H9 (cell line): ENCODE measurements at regions not wholly inside any gene's neighbourhood (a gene's known extent, or its start where the extent isn't known, plus 50 kb on each side); places are given as distances from the start of the nearest gene placed in this dataset.

ENCODE experiments used
- DNase-seq: peaks from one replicate; pipeline ENCODE4 v3.0.0-alpha.2; 2017
- H2AFZ ChIP-seq: one replicate; pipeline ENCODE4 v1.6.1; 2013; ENCODE audit warnings: mild to moderate bottlenecking, low read length, control low read depth, moderate library complexity
- H2AK5ac ChIP-seq: 2 replicates; pipeline ENCODE4 v1.6.1; 2013; ENCODE audit warnings: low read length, control low read depth, mixed read lengths; ENCODE audit not compliant: insufficient read length
- H2BK120ac ChIP-seq: one replicate; pipeline ENCODE4 v1.6.1; 2013; ENCODE audit warnings: low read depth, mild to moderate bottlenecking, low read length, control low read depth, inconsistent platforms; ENCODE audit not compliant: poor library complexity, severe bottlenecking
- H2BK12ac ChIP-seq: 2 replicates; pipeline ENCODE4 v1.6.1; 2013; ENCODE audit warnings: low read length, control low read depth, mixed read lengths, low read depth; ENCODE audit not compliant: insufficient read length
- H2BK15ac ChIP-seq: 2 replicates; pipeline ENCODE4 v1.6.1; 2013; ENCODE audit warnings: low read depth, low read length, control low read depth
- H2BK20ac ChIP-seq: one replicate; pipeline ENCODE4 v1.6.1; 2013; ENCODE audit warnings: low read depth, mild to moderate bottlenecking, low read length, control low read depth, inconsistent platforms; ENCODE audit not compliant: poor library complexity, severe bottlenecking
- H2BK5ac ChIP-seq: 2 replicates; pipeline ENCODE4 v1.6.1; 2013; ENCODE audit warnings: low read length, control low read depth, mixed read lengths; ENCODE audit not compliant: insufficient read length
- H3K14ac ChIP-seq: 2 replicates; pipeline ENCODE4 v1.6.1; 2013; ENCODE audit warnings: low read length, control low read depth; ENCODE audit not compliant: insufficient read depth
- H3K18ac ChIP-seq: 2 replicates; pipeline ENCODE4 v1.6.1; 2013; ENCODE audit warnings: low read depth, mild to moderate bottlenecking, mixed read lengths, low read length, control low read depth; ENCODE audit not compliant: insufficient read length
- H3K23ac ChIP-seq: 2 replicates; pipeline ENCODE4 v1.6.1; 2013; ENCODE audit warnings: low read length, control low read depth, mixed read lengths, low read depth; ENCODE audit not compliant: insufficient read length
- H3K23me2 ChIP-seq: 2 replicates; pipeline ENCODE4 v1.6.1; 2013; ENCODE audit warnings: low read depth, mild to moderate bottlenecking, mixed read lengths, low read length, control low read depth; ENCODE audit not compliant: insufficient read length, poor library complexity, severe bottlenecking
- H3K27ac ChIP-seq: 2 replicates; pipeline ENCODE4 v1.5.1; 2013; ENCODE audit warnings: low read length, control low read depth, mixed read lengths, low read depth; ENCODE audit not compliant: insufficient read length
- H3K27me3 ChIP-seq: 2 replicates; pipeline ENCODE4 v1.6.1; 2013; ENCODE audit warnings: low read length, control low read depth, inconsistent platforms; ENCODE audit not compliant: insufficient read depth
- H3K4ac ChIP-seq: 2 replicates; pipeline ENCODE4 v1.6.1; 2013; ENCODE audit warnings: low read depth, mild to moderate bottlenecking, control low read depth, inconsistent platforms, low read length, moderate library complexity
- H3K4me1 ChIP-seq: 2 replicates; pipeline ENCODE4 v1.6.1; 2013; ENCODE audit warnings: low read length, control low read depth, inconsistent platforms; ENCODE audit not compliant: insufficient read depth
- H3K4me2 ChIP-seq: 2 replicates; pipeline ENCODE4 v1.6.1; 2013; ENCODE audit warnings: low read length, control low read depth, mixed read lengths; ENCODE audit not compliant: insufficient read length, insufficient read depth
- H3K56ac ChIP-seq: 2 replicates; pipeline ENCODE4 v1.6.1; 2013; ENCODE audit warnings: low read depth, mild to moderate bottlenecking, mixed read lengths, low read length, control low read depth; ENCODE audit not compliant: insufficient read length
- H3K79me1 ChIP-seq: 2 replicates; pipeline ENCODE4 v1.6.1; 2013; ENCODE audit warnings: low read depth, mild to moderate bottlenecking, moderate library complexity, low read length, control low read depth, inconsistent platforms; ENCODE audit not compliant: insufficient read depth, poor library complexity, severe bottlenecking
- H3K79me2 ChIP-seq: 2 replicates; pipeline ENCODE4 v1.6.1; 2013; ENCODE audit warnings: low read length, control low read depth, inconsistent platforms; ENCODE audit not compliant: insufficient read depth
- H3K9ac ChIP-seq: 2 replicates; pipeline ENCODE4 v1.6.1; 2013; ENCODE audit warnings: low read length, control low read depth, mixed read lengths; ENCODE audit not compliant: insufficient read length; ENCODE audit errors: extremely low read depth
- H3K9me3 ChIP-seq: one replicate; pipeline ENCODE4 v1.6.1; 2013; ENCODE audit warnings: low read depth, low read length, inconsistent platforms; ENCODE audit not compliant: control insufficient read depth
- H3T11ph ChIP-seq: one replicate; pipeline ENCODE4 v1.6.1; 2013; ENCODE audit warnings: mild to moderate bottlenecking, low read length, control low read depth, inconsistent platforms
- H4K20me1 ChIP-seq: one replicate; pipeline ENCODE4 v1.6.1; 2013; ENCODE audit not compliant: control insufficient read depth, insufficient read length, insufficient read depth
- H4K5ac ChIP-seq: 2 replicates; pipeline ENCODE4 v1.6.1; 2013; ENCODE audit warnings: low read depth, mild to moderate bottlenecking, mixed read lengths, low read length, control low read depth; ENCODE audit not compliant: insufficient read length
- H4K8ac ChIP-seq: replicated peaks from 2 replicates; pipeline ENCODE4 v1.6.1; 2013; ENCODE audit warnings: low read length, control low read depth, mixed read lengths, low read depth; ENCODE audit not compliant: insufficient read length
- H4K91ac ChIP-seq: 2 replicates; pipeline ENCODE4 v1.6.1; 2013; ENCODE audit warnings: low read depth, mild to moderate bottlenecking, moderate library complexity, mixed read lengths, low read length, control low read depth; ENCODE audit not compliant: insufficient read length
- H3K27ac Mint-ChIP-seq, 3 experiments: 2 replicates in 2 of 3; 3 replicates in 1 of 3; pipeline ENCODE4 v1.8.0; 2020 to 2021; ENCODE audit warnings: mixed read lengths in 3 of 3, mild to moderate bottlenecking in 1 of 3, moderate library complexity in 1 of 3
- H3K27me3 Mint-ChIP-seq: 2 replicates; pipeline ENCODE4 v1.8.0; 2021; ENCODE audit warnings: low read depth, mild to moderate bottlenecking, moderate library complexity, mixed read lengths
- H3K36me3 Mint-ChIP-seq, 3 experiments: 2 replicates in 2 of 3; 3 replicates in 1 of 3; pipeline ENCODE4 v1.8.0; 2020 to 2021; ENCODE audit warnings: low read depth in 3 of 3, mixed read lengths in 3 of 3; ENCODE audit not compliant: insufficient read depth in 1 of 3
- H3K4me1 Mint-ChIP-seq, 2 experiments: 2 replicates each; pipeline ENCODE4 v1.8.0; 2020; ENCODE audit warnings: mixed read lengths in 2 of 2
- H3K4me3 Mint-ChIP-seq, 2 experiments: 2 replicates in 1 of 2; 3 replicates in 1 of 2; pipeline ENCODE4 v1.8.0; 2020 to 2021; ENCODE audit warnings: mild to moderate bottlenecking in 2 of 2, mixed read lengths in 2 of 2, moderate library complexity in 1 of 2
- H3K9me3 Mint-ChIP-seq, 2 experiments: 2 replicates in 1 of 2; 3 replicates in 1 of 2; pipeline ENCODE4 v1.8.0; 2020; ENCODE audit warnings: mild to moderate bottlenecking in 2 of 2, mixed read lengths in 2 of 2, moderate library complexity in 1 of 2
- CTCF ChIP-seq: fragments of 200-600 bp; sonication (generic); conservative IDR thresholded peaks from 3 replicates; pipeline ENCODE4 v1.8.0; 2021; ENCODE audit warnings: antibody characterized with exemption, mild to moderate bottlenecking
- WGBS: extraction: QIAGEN DNeasy Blood & Tissue Kit; methylation state at CpG from one replicate; pipeline ENCODE4 v1.1.7; 2013; ENCODE audit warnings: missing lambda C conversion rate, low lambda C conversion rate, mixed read lengths; ENCODE audit not compliant: insufficient read length; ENCODE audit errors: extremely low coverage; 5-methylcytosine and 5-hydroxymethylcytosine counted together

- Histone ChIP-seq H3K27me3 (no peaks in the 10 kb centered on the region), H3K23me2 (no peaks in the 10 kb centered on the region), H3K4me1 (no peaks in the 10 kb centered on the region), H4K91ac (no peak overlapping the region), H2AFZ (no peak overlapping the region), H3K4ac (no peak overlapping the region), H3K79me1 (no peaks in the 10 kb centered on the region), H3T11ph (no peak overlapping the region), H3K18ac (no peak overlapping the region), H3K9ac (no peak overlapping the region), H2BK120ac (no peak overlapping the region), H3K27ac (no peak overlapping the region), H4K5ac (no peak overlapping the region), H2BK12ac (no peak overlapping the region), H2AK5ac (no peak overlapping the region), H2BK5ac (no peak overlapping the region), H3K23ac (no peak overlapping the region), H3K9me3 (no peaks in the 10 kb centered on the region), H4K8ac (no peak overlapping the region), H3K56ac (no peak overlapping the region), H3K14ac (no peak overlapping the region), H2BK15ac (no peak overlapping the region), H3K79me2 (no peaks in the 10 kb centered on the region), H4K20me1 (no peaks in the 10 kb centered on the region), H2BK20ac (no peak overlapping the region), H3K4me2 (no peak overlapping the region)
- H3K36me3 Mint-ChIP-seq: no peaks in the 10 kb centered on the region; a peak in 2 of 7 replicates
- H3K27ac Mint-ChIP-seq: no peak overlapping the region
- WGBS: no CpG with 5 or more reads among the region's 6 CpGs
- no peak for TF ChIP-seq CTCF
- no peak overlapping the region for H3K4me3 Mint-ChIP-seq
- DNase-seq: peak; percentile 10
- H3K4me1 Mint-ChIP-seq: peaks cover 11 to 15% of the 10 kb centered on the region in 2 experiments
- peaks cover 0 to 3% of the 10 kb centered on the region in 2 experiments; a peak in 2 of 5 replicates for H3K9me3 Mint-ChIP-seq
- H3K27me3 Mint-ChIP-seq: no peaks in the 10 kb centered on the region; the same call in none of the 2 replicates
These were observed 169.4 kb downstream of the DDX1 start for GRCh38 chr2:15761056-15761455.
